Karpas-422 (cell line): ENCODE measurements at regions not wholly inside any gene's neighbourhood (a gene's known extent, or its start where the extent isn't known, plus 50 kb on each side); places are given as distances from the start of the nearest gene placed in this dataset.
A peak's percentile ranks its signal among the peaks of the same experiment; 100 is the strongest.

ENCODE experiments used
- DNase-seq: peaks from one replicate; pipeline ENCODE4 v3.0.0-alpha.2; 2015
- H2AFZ ChIP-seq: fragments of 200-600 bp; sonication (generic); 2 replicates; pipeline ENCODE4 v1.6.1; 2014; ENCODE audit warnings: antibody characterized with exemption, low read length, mixed read lengths
- H3K27ac ChIP-seq: fragments of 200-600 bp; sonication (generic); 2 replicates; pipeline ENCODE4 v1.5.1; 2014; ENCODE audit warnings: mild to moderate bottlenecking, low read length, moderate library complexity
- H3K27me3 ChIP-seq: fragments of 200-600 bp; sonication (generic); 2 replicates; pipeline ENCODE4 v1.6.1; 2014; ENCODE audit warnings: low read length, mixed read lengths
- H3K36me3 ChIP-seq: fragments of 200-600 bp; sonication (generic); 2 replicates; pipeline ENCODE4 v1.6.1; 2014; ENCODE audit warnings: low read length, mixed read lengths; ENCODE audit not compliant: insufficient read depth
- H3K4me1 ChIP-seq: fragments of 200-600 bp; sonication (generic); 2 replicates; pipeline ENCODE4 v1.6.1; 2014; ENCODE audit warnings: mild to moderate bottlenecking, low read length, mixed read lengths
- H3K4me2 ChIP-seq: fragments of 200-600 bp; sonication (generic); 2 replicates; pipeline ENCODE4 v1.6.1; 2014; ENCODE audit warnings: low read length, low read depth, mild to moderate bottlenecking; ENCODE audit not compliant: poor library complexity, severe bottlenecking
- H3K4me3 ChIP-seq: fragments of 200-600 bp; sonication (generic); 2 replicates; pipeline ENCODE4 v1.5.1; 2014; ENCODE audit warnings: mild to moderate bottlenecking, antibody characterized with exemption, low read length, mixed read lengths
- H3K79me2 ChIP-seq: fragments of 200-600 bp; sonication (generic); 2 replicates; pipeline ENCODE4 v1.6.1; 2014; ENCODE audit warnings: mild to moderate bottlenecking, low read length, mixed read lengths
- H3K9ac ChIP-seq: fragments of 200-600 bp; sonication (generic); 2 replicates; pipeline ENCODE4 v1.6.0; 2014; ENCODE audit warnings: low read length
- H3K9me2 ChIP-seq: fragments of 200-600 bp; sonication (generic), shearing (Covaris generic); replicated peaks from 2 replicates; pipeline ENCODE4 v1.6.0; 2014; ENCODE audit warnings: mild to moderate bottlenecking, low read length, moderate library complexity; ENCODE audit not compliant: insufficient read depth
- H3K9me3 ChIP-seq: fragments of 300-700, 200-600 bp; sonication (generic); 2 replicates; pipeline ENCODE4 v1.6.1; 2014; ENCODE audit warnings: low read length, mixed read lengths
- H4K20me1 ChIP-seq: fragments of 200-600 bp; sonication (generic); 2 replicates; pipeline ENCODE4 v1.6.1; 2014; ENCODE audit warnings: mild to moderate bottlenecking, antibody characterized with exemption, low read length, low read depth; ENCODE audit not compliant: insufficient read depth

DNA sequence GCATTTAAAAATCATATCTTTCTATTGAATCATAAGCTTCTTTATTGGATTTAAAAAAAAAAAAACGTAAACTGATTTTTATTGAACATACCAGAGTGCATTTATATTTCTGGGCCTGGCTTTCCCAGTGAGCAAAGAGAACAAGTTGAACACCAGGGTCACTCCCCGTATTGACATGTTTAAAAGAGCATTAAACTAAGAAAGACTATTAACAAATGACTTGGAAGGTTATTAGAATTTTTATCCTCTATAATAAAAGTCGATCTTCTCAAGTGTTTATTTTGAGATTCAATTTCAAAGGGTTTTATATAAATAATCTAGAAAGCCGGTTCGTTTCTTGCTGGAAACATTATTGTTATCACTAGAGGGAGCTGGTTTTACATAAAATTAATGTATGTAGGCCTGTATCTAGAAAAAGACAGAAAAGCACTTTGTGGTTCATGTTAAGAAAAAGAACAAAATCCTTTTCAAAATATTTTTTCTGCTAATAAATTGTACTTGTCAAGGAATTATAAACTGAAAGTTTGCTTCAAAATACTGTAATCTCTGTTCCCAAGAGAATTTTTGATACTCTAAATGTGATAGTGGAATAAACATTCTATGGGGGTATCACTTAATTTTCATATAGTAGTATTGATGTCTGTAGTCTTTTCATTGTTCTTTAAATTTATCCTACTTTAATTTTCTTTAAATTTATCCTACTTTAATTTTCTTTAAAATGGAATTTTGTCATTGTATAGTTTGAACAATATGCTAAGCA is 321.8 kb upstream of the MME start:
- Histone ChIP-seq H3K27ac (no peak overlapping the region), H3K9ac (no peak overlapping the region), H4K20me1 (no peaks in the 10 kb centered on the region), H3K36me3 (no peaks in the 10 kb centered on the region), H3K4me2 (no peak overlapping the region), H3K9me2 (no peaks in the 10 kb centered on the region), H3K27me3 (no peaks in the 10 kb centered on the region), H2AFZ (no peak overlapping the region), H3K79me2 (no peaks in the 10 kb centered on the region), H3K9me3 (no peaks in the 10 kb centered on the region), H3K4me3 (no peak overlapping the region), H3K4me1 (no peaks in the 10 kb centered on the region)
- DNase-seq = peak; percentile 69

DNA sequence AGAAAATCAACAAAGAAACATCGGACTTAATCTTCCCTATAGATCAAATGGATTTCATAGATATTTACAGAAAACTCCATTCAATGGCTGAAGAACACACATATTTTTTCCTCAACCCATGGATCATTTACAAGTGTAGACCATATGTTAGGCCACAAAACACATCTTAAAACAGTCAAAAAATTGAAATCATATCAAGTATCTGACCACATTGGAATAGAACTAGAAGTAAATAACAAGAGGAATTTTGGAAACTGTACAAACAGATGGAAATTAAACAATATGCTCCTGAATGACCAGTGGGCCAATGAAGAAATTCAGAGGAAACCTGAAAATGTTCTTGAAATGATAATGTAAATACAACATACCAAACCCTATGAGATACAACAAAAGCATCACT is 323.1 kb upstream of the GPR149 start:
- H2AFZ ChIP-seq = no peak overlapping the region
- no peaks in the 10 kb centered on the region for H3K9me2 ChIP-seq
- H3K27ac ChIP-seq = no peak overlapping the region
- H4K20me1 ChIP-seq = no peaks in the 10 kb centered on the region
- H3K4me3 ChIP-seq = no peak overlapping the region
- H3K4me1 ChIP-seq = no peaks in the 10 kb centered on the region
- H3K27me3 ChIP-seq = no peaks in the 10 kb centered on the region
- no peak overlapping the region for H3K9ac ChIP-seq
- no peaks in the 10 kb centered on the region for H3K79me2 ChIP-seq
- H3K36me3 ChIP-seq = no peaks in the 10 kb centered on the region
- no peaks in the 10 kb centered on the region for H3K9me3 ChIP-seq
- no peak overlapping the region for H3K4me2 ChIP-seq
- no peak for DNase-seq

DNA sequence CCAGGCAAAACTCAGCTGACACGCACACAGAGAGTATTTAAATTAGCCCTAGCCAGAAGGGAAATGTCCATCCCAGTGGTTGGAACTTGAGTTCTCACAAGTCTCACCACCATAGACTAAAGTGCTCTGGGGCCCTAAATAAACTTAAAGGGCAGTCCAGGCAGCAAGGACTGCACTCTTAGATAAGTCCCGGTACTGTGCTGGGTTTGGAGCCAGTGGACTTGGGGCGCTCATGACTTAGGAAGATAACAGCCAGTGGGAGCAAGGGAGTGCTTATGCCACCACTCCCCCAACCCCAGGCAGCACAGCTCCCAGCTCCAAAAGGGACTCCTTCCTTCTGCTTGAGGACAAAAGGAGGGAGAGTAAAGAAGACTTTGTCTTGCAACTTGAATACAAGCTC is 319.5 kb upstream of the GPR149 start:
- no peak overlapping the region for H3K4me2 ChIP-seq
- no peaks in the 10 kb centered on the region for H3K79me2 ChIP-seq
- H3K27ac ChIP-seq = no peak overlapping the region
- H3K9me2 ChIP-seq = no peaks in the 10 kb centered on the region
- no peaks in the 10 kb centered on the region for H3K36me3 ChIP-seq
- no peak overlapping the region for H2AFZ ChIP-seq
- H3K4me1 ChIP-seq = no peaks in the 10 kb centered on the region
- H3K9ac ChIP-seq = no peak overlapping the region
- DNase-seq = no peak
- H3K4me3 ChIP-seq = no peak overlapping the region
- H4K20me1 ChIP-seq = no peaks in the 10 kb centered on the region
- no peaks in the 10 kb centered on the region for H3K27me3 ChIP-seq
- H3K9me3 ChIP-seq = no peaks in the 10 kb centered on the region

DNA sequence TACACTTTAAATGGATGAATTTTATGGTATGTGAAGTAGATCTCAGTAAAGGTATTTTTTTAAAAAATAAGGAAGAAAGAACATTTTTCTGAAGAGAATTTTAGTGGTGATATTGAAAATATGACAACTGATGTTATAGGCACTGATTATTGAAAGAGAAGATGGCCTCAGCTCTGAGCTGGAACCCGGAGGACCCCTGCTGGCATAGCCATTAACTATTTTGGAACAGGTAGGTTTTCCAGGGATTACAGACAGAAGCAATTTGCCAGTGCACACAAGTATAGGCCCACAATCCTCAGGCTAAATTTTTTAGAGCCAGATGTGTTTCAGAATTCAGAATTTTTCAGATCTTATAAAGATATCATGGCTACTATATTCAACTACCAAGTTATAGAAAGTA is 315.9 kb upstream of the GPR149 start:
- Histone ChIP-seq H3K79me2 (no peaks in the 10 kb centered on the region), H3K27ac (no peak overlapping the region), H3K4me3 (no peak overlapping the region), H2AFZ (no peak overlapping the region), H3K4me1 (no peaks in the 10 kb centered on the region), H3K9ac (no peak overlapping the region), H3K27me3 (no peaks in the 10 kb centered on the region), H4K20me1 (no peaks in the 10 kb centered on the region), H3K4me2 (no peak overlapping the region), H3K9me3 (no peaks in the 10 kb centered on the region), H3K36me3 (no peaks in the 10 kb centered on the region), H3K9me2 (no peaks in the 10 kb centered on the region)
- no peak for DNase-seq

DNA sequence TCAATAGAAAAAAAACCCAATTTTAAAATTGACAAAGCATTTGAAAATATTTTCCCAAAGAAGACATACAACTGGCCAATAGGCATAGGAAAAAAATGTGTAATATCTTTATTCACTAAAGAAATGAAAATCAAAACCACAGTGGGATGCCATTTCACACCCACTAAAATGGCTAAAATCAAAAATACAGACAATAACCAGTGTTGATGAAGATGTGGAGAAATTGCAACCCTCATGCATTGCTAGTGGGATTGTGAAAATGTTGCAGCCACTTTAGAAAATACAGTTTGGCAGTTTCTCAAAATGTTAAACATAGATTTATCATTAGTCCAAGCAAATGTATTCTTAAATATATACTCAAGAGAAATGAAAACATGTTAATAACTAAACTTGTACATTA is 315.1 kb upstream of the GPR149 start:
- Histone ChIP-seq H3K27me3 (no peaks in the 10 kb centered on the region), H4K20me1 (no peaks in the 10 kb centered on the region), H3K9me3 (no peaks in the 10 kb centered on the region), H3K79me2 (no peaks in the 10 kb centered on the region), H3K9me2 (no peaks in the 10 kb centered on the region), H3K36me3 (no peaks in the 10 kb centered on the region), H3K4me3 (no peak overlapping the region), H3K9ac (no peak overlapping the region), H3K4me1 (no peaks in the 10 kb centered on the region), H3K4me2 (no peak overlapping the region), H2AFZ (no peak overlapping the region), H3K27ac (no peak overlapping the region)
- no peak for DNase-seq

DNA sequence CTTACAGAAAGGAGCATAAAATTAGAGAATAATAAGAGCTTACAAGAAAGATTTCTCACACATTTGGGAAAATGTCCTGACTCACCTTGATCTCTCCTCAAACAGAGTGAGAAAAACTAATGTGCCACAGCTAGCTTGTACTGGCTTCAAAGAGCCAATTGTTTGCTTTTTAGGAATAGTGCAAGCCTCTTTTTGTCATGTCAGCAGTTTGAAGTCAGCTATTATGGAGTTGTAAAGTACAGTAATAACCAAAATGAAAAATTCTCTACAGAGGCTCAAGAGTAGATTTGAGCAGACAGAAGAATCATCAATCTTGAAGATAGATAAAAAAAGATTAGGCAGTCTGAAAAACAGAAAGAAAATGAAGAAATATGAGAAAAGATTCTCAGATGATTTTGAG is 313.4 kb upstream of the GPR149 start:
- Histone ChIP-seq H3K27ac (no peak overlapping the region), H3K9me2 (no peaks in the 10 kb centered on the region), H3K4me2 (no peak overlapping the region), H3K79me2 (no peaks in the 10 kb centered on the region), H3K36me3 (no peaks in the 10 kb centered on the region), H2AFZ (no peak overlapping the region), H3K9ac (no peak overlapping the region), H3K27me3 (no peaks in the 10 kb centered on the region), H3K9me3 (no peaks in the 10 kb centered on the region), H4K20me1 (no peaks in the 10 kb centered on the region), H3K4me1 (no peaks in the 10 kb centered on the region), H3K4me3 (no peak overlapping the region)
- DNase-seq = no peak

DNA sequence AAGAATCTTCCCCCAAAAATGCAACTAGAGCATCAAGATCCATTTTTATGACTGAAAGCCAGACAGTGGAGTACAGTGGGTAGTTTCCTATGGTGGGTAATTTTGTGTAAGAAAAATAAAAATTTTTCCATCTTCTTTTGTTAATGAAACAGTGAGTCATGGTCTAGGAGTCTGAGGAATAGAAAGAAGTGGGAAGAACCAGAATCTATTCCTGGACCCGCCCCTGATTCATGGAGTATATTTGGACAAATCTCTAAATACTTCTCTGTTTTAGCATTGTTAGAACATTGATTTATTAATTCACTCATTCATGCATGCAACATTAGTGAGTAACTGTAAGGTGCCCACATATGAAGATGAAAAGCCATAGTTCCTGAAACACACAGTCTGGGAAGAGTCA is 304.5 kb upstream of the GPR149 start:
- DNase-seq = no peak
- Histone ChIP-seq H3K36me3 (no peaks in the 10 kb centered on the region), H3K4me1 (no peaks in the 10 kb centered on the region), H3K4me2 (no peak overlapping the region), H3K27me3 (no peaks in the 10 kb centered on the region), H2AFZ (no peak overlapping the region), H3K4me3 (no peak overlapping the region), H3K9ac (no peak overlapping the region), H3K27ac (no peak overlapping the region), H3K9me2 (no peaks in the 10 kb centered on the region), H3K79me2 (no peaks in the 10 kb centered on the region), H4K20me1 (no peaks in the 10 kb centered on the region), H3K9me3 (no peaks in the 10 kb centered on the region)

DNA sequence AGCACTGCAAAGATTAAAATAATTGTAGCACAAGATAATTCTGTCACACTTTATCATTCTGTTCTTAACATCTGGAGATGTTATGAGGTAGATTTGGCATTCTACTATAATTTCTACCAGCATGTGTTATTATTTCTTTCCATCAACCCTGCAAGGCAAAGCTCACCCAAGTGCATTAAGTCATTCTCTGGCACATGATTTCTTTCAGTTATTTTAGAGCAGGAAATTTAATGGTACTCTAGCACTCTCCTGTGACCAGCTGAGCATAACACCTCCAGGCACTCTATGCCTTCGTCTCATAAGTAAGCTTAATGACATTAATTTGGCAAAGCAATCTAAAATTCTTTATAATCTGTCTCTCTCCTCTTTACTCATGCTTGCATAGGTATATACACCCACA is 300.2 kb upstream of the GPR149 start:
- Histone ChIP-seq H3K9me2 (no peaks in the 10 kb centered on the region), H3K27me3 (no peaks in the 10 kb centered on the region), H3K4me3 (no peak overlapping the region), H3K36me3 (no peaks in the 10 kb centered on the region), H3K9ac (no peak overlapping the region), H3K4me1 (no peaks in the 10 kb centered on the region), H2AFZ (no peak overlapping the region), H3K9me3 (no peaks in the 10 kb centered on the region), H3K79me2 (no peaks in the 10 kb centered on the region), H4K20me1 (no peaks in the 10 kb centered on the region), H3K27ac (no peak overlapping the region), H3K4me2 (no peak overlapping the region)
- DNase-seq = no peak

DNA sequence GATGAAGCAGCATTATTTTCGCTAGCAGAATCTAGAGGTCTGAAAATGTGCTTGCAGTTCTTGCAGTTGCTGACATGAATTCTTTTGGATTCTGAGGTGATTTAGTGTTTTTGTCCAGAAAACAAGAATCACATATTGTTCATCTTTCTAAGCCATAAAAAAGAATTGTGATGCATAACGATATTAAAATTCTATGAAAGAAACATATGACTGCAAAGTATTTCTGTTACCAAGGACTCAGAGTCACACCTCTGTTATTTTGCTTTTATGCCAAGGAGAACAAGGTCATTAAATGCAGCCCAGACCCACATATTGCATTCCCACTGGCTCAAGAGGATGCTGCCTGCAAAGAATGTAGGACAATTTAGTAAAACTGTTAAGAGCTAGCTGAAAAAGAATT is 299.8 kb upstream of the GPR149 start:
- Histone ChIP-seq H3K4me1 (no peaks in the 10 kb centered on the region), H3K79me2 (no peaks in the 10 kb centered on the region), H4K20me1 (no peaks in the 10 kb centered on the region), H3K9ac (no peak overlapping the region), H3K4me2 (no peak overlapping the region), H3K27ac (no peak overlapping the region), H3K9me3 (no peaks in the 10 kb centered on the region), H3K9me2 (no peaks in the 10 kb centered on the region), H3K4me3 (no peak overlapping the region), H3K36me3 (no peaks in the 10 kb centered on the region), H3K27me3 (no peaks in the 10 kb centered on the region), H2AFZ (no peak overlapping the region)
- no peak for DNase-seq
